ENCODE measurements at regions not wholly inside any gene's neighbourhood (a gene's known extent, or its start where the extent isn't known, plus 50 kb on each side); places are given as distances from the start of the nearest gene placed in this dataset.

- no CpG with 5 or more reads among the region's 2 CpGs for WGBS, 2 experiments (ENCODE audit: extremely low coverage in 2 of 2, insufficient read length in 1 of 2)
- no TSS peak for BruUV-seq (replicated peaks)
- Histone ChIP-seq H2AK5ac (ENCODE audit: low read depth, low read length) (no peak overlapping the region), H2BK15ac (ENCODE audit: low read depth, low read length) (no peak overlapping the region), H3K23ac (ENCODE audit: low read depth, low read length) (no peak overlapping the region), H2AFZ (replicated peaks; ENCODE audit: low read length, poor library complexity) (peak overlapping the region; percentile 17), H2AK9ac (replicated peaks; ENCODE audit: low read depth, low read length, poor library complexity) (no peak overlapping the region), H3K4me3 (ENCODE audit: insufficient read depth, low read depth, low read length) (no peak overlapping the region), H3K4me1 (ENCODE audit: control insufficient read depth, insufficient read depth, low read length) (no peaks in the 10 kb centered on the region), H4K20me1 (ENCODE audit: insufficient read depth, low read length) (no peaks in the 10 kb centered on the region), H4K5ac (ENCODE audit: low read depth, low read length) (no peak overlapping the region), H2BK20ac (ENCODE audit: low read depth, low read length) (no peak overlapping the region), H2BK120ac (ENCODE audit: low read depth, low read length) (no peak overlapping the region), H2BK5ac (ENCODE audit: low read depth, low read length, poor library complexity, severe bottlenecking) (no peak overlapping the region), H3K9me1 (ENCODE audit: insufficient read depth, low read length) (no peaks in the 10 kb centered on the region), H3K27me3 (ENCODE audit: control insufficient read depth, insufficient read depth, low read length) (peaks cover 2% of the 10 kb centered on the region), H3K79me1 (ENCODE audit: low read depth in 1 of 2, low read length in 2 of 2) (no peaks in the 10 kb centered on the region), H4K8ac (ENCODE audit: low read depth in 2 of 2, low read length in 2 of 2) (no peak overlapping the region), H3K56ac (ENCODE audit: extremely low read depth, insufficient read depth, low read length) (no peak overlapping the region), H3K14ac (replicated peaks; ENCODE audit: low read depth, low read length) (no peak overlapping the region), H3K18ac (ENCODE audit: low read depth, low read length) (no peak overlapping the region), H3K4me2 (ENCODE audit: low read depth, low read length) (no peak overlapping the region), H3K4ac (ENCODE audit: low read depth, low read length) (no peak overlapping the region), H3K9ac (ENCODE audit: low read depth, low read length) (no peak overlapping the region), H3K27ac (ENCODE audit: insufficient read depth, low read length) (no peak overlapping the region), H3K36me3 (ENCODE audit: control insufficient read depth, insufficient read depth, low read length) (no peaks in the 10 kb centered on the region), H4K91ac (ENCODE audit: insufficient read depth, low read depth, low read length) (no peak overlapping the region), H3K9me3 (ENCODE audit: control insufficient read depth, insufficient read depth, low read length) (peaks cover 8% of the 10 kb centered on the region)
- CTCF ChIA-PET, result no interaction called here
- intact Hi-C loops (cut with micrococcal nuclease) (no loop called here), in situ Hi-C loops (cut with MboI; ENCODE audit: low sequenced_read_pairs) (no loop called here), dilution Hi-C loops (cut with HindIII; ENCODE audit: low sequenced_read_pairs, unreplicated experiment) (no loop called here)
- DNase-seq, result no peak
- TF ChIP-seq FOS (IDR thresholded peaks at IDR 0.05; ENCODE audit: low read depth, low read length) (no peak), BHLHE40 (IDR thresholded peaks at IDR 0.05; ENCODE audit: low read depth, low read length) (no peak), CTCF (conservative IDR thresholded peaks at IDR 0.05; ENCODE audit: low read depth, low read length) (no peak), SMC3 (IDR thresholded peaks at IDR 0.05; ENCODE audit: low read depth, low read length) (no peak), RAD21 (IDR thresholded peaks at IDR 0.05; ENCODE audit: low read length) (no peak), MAFK (IDR thresholded peaks at IDR 0.05; ENCODE audit: low read depth, low read length) (no peak), USF2 (IDR thresholded peaks at IDR 0.05; ENCODE audit: low read depth, low read length) (no peak), CEBPB (IDR thresholded peaks at IDR 0.05; ENCODE audit: low read depth, low read length) (no peak), MXI1 (IDR thresholded peaks at IDR 0.05; ENCODE audit: borderline replicate concordance, low read depth, low read length) (no peak), RCOR1 (IDR thresholded peaks at IDR 0.05; ENCODE audit: insufficient replicate concordance, low read length) (no peak), CHD1 (IDR thresholded peaks at IDR 0.05; ENCODE audit: low read depth, low read length) (no peak), NFE2L2 (IDR thresholded peaks at IDR 0.05; ENCODE audit: low read depth, low read length) (no peak)
- ATAC-seq (ENCODE audit: low read depth), result no peak; the same call in 1 of the 2 replicates
- POLR2A ChIA-PET (ENCODE audit: unreplicated experiment), result no interaction called here
These were observed 180.2 kb upstream of the ZNF618 start for GRCh38 chr9:113695901-113696300.

Data from IMR-90 (cell line).